GM19193 (cell line): ENCODE measurements at regions not wholly inside any gene's neighbourhood (a gene's known extent, or its start where the extent isn't known, plus 50 kb on each side); places are given as distances from the start of the nearest gene placed in this dataset.

Source experiments
- POLR2A ChIP-seq: IDR thresholded peaks from 4 replicates; pipeline ENCODE4 v1.6.1; 2011; ENCODE audit not compliant: insufficient read depth, insufficient read length; ENCODE audit errors: extremely low read depth

DNA sequence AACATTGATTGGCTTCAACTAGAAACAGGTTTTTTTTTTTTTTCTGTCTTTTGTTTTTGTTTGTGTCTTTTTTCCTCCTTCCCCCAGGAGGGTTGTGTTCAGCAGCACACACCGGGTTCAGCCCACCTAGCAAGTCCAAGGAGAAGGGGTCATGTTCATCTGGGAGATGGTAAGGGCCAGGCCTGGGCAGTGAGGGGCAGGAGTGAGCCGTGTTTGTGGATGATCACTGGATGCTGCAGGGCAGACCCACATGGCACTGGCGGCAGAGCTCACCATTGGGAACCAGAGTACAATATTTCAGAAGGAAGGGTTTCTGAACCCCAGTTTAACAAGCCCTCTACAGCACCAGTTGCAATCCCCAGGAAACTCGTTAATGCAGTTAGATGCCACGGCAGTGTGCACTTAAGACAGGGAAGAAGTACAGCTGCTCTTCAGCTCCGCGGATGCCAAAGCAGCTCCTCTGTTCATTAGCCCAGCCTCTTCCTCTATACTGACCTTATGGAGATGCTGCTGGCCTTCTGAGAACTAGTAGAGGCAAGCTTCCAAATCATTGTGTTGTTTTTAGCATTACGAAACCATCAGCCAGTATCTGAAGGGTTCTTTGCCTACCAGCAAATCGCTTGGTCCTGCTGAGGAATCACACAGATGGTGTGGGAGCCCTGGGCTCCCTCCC is 508.2 kb upstream of the WWC1 start:
- TF ChIP-seq POLR2A, result no peak

DNA sequence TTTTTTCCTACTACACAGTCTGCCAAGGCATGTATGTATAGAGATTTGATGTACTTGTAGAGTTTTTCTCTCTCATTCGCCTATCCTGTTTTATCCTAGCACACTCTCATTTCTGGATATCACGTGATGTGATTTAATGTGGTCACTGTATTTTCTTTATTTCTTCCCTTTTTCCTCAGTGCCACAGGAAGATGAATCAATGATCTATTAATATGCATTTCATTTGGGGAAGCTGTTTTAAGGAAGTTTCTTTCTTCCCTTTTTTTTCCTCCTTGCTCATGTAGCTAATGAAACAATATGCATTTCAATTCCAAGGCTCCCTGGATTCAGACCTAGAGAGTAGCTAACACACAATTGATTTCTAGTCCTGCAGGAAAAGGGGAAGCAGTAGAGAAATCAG is 506.3 kb upstream of the WWC1 start:
- no peak for TF ChIP-seq POLR2A

DNA sequence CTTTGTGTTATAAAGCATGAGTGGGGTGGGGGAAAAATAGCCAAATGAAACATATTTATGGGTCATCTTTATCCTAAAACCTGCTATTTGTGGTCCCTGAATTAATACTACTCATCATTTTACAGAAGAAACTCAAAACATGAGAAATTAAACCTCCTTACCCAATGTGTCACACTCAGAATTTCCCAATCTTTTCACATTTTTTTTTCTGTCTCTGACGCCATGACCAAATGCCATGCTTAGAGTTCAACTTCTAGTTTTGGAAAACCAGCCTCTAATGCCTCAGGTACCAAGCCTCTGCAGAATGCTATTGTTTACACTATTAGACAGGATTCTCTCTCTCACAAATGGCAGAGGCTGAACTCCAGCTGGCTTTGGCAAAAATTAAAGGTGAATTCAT is 505.5 kb upstream of the WWC1 start:
- TF ChIP-seq POLR2A, result no peak

DNA sequence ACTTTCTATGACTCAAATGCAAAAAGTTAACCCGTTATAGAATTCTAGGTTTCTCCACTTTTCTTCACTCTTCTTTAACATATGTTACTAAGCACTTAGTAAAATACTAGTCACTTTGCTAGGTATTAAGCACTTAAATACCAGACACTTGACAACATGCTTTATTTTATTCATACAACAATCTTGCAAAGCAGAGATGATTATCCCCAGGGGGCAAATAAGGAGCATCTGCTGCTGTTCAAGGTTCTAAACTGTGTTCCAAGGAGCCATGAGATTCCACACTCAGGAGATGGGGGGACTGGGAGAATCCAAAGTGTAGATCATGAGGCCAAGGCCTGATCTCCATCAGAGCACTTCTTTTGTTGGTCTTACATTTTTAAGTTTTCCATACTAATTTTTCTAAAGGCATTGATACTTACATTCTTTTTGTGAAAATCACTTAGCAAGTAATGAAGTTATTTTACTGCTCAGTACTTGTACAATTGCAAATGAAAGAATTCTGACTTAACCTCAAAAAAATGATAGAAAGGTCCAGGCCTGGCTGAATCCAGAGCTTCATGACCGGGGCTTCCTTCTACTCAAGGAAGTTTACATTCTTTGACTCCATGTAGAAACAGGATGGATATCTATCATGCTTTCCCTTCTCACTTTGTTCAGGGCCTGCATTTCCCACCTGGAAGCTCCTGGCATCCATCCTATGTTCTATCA is 504.4 kb upstream of the WWC1 start:
- TF ChIP-seq POLR2A, result no peak

DNA sequence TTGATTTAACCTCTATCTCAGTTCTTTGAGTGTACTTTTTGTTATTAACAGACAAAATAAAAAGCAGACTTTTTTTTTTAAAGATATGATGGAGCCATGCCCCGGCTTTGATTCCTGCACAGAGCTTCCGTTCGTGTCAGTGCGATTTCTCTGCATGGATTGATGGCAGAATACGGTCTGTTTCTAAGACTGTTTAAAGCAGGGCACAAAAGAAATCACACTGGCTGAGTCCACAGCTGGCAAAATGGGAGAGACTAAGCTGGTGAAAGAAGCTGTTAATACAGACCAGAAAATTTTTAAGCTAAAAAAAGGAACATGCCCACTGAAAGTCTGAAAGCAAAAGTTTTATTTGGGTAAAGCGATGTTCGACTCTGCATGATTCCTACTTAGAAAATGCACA is 501.4 kb upstream of the WWC1 start:
- TF ChIP-seq POLR2A, result no peak

DNA sequence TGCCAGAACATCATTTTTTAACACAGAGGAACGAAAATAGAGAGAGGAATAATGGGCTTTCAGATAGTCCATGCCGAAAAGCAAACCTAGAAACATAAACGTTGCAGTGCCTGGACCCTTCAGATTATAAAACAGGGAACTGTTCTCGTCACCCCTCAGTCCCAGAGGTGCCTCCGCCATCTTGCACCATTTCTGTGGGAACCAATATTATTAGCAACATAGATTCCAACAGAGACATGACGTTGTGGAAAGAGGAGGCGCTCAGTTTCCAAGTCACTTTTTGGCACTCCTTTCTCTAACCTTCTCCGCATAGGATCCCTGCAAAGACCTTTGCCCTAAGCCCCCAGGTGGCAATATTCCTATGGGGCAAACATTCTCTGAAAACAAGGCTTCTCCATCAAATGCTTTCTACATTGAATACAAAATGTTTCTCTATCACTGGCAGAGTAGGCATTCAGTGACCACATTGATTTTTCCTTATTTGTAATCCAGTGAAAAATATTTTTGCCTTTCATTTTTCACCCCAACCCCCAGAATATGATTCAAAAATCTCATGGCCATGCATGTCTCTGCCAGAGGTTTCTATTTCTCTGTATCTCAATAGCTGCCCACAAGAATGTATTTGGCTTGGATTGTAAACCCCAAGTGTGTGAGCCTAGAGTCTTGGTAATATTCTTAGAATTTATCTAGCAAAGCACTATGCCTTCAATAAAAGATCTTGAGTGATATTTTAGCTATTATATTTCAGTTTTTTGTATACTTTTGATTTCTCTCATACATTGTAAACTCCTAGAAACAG is 500.8 kb upstream of the WWC1 start:
- no peak for TF ChIP-seq POLR2A

DNA sequence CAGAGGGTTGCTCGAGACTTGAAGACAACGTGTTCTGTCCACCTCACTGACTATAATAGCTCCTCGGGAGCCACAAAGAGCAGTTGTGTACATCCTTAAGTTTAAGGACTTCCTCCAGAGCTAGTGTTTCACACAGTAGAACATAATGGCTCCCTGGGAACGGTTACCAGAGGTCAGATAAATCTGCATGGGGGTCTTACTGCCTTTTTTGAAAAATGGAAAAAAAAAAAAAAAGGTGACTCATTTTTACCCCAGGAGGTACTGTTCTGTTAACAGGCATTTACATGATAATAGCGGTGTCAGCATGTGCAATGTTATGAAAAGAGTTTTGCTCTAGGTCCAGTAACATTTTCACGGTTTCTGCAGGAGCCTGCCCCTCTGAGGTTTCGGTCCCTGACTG is 498.9 kb upstream of the WWC1 start:
- no peak for TF ChIP-seq POLR2A

DNA sequence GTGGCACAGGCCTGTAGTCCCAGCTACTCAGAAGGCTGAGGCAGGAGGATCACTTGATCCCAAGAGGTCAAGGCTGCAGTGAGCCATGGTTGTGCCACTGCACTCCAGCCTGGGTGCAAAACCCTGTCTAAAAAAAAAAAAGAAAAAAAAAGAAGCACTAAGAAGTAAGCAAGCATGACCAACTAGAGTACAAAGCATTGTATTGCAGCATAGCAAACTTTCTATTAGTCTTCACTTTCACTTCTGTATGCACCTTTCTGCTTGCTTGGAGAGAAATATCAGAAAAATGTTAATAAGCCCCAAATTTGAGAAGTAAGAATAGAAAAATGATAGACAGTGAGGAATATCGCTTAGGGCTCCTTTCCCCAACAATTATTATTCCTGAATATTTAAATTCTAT is 497.7 kb upstream of the WWC1 start:
- TF ChIP-seq POLR2A, result no peak

DNA sequence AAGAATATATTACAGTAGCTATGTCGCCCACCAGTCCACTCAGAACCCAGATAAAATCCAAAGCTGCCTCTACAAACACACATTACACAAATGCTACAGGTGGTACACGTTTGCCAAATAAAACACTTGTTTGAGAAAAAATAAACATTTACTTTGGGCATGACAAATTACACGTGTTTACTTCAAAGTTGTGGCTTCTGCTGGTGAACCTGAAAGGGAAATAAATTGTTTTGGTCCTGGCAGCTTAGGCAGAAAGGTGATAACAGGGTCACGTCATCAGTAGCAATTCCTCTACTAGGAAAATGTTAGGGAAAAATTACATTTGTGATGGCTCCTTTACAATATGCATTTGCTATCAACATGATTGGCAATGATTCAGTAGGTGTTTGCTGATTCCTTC is 497.3 kb upstream of the WWC1 start:
- no peak for TF ChIP-seq POLR2A

DNA sequence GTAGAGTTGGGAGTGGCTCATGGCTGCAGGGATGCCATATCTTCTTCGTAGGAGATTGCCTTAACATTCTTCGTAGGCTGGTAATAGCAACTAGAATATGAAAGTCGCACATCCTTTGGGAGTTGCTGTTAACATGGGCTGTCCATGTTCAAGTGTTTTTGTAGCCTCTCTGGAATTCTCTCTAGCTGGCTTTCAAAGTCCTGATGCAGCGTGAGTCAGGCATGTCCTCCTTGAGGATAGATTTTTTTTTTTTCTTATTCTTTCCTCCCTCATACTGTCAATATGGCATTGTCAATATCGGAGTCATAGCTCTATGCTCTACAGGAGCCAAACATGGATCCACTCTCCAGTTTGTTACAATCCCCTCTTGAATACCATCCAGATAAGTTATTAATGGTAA is 494.8 kb upstream of the WWC1 start:
- TF ChIP-seq POLR2A, result no peak

DNA sequence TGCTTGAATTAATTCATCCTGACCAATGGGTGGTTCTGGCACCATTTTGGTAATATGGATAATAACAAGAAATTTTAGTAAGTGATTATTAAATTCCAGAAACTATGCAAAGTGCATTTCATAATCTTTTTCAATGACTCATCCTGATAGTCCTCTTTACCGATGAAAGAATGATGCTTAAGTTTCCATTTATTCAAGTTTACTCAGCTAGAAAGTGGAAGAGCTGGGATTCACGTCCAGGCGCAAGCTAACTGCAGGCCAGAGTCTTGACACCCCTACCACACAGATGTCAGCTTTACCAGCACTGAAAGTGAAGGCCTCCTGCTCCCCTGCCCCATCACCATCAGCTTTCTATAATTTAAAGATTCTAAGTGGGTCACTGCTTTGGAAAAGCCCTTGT is 493.5 kb upstream of the WWC1 start:
- no peak for TF ChIP-seq POLR2A

DNA sequence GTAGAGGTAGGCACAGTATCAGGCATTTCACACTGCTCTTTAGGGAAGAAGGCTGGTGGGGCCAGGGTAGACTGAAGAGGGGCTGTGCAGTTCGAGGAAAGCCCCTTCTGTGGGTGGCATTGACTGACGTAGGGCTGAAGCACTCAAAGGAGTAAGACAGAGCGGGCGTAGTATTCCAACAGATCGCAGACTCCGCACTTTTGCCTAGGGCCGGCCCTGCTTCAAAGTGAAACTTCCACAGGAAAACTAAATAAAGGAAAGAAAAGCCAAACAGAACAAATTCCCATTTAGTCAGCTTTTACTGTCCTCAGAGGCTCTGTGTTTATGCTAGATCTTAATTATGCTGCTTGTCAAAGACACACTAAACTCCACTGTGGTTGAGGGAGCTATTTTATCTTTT is 493.0 kb upstream of the WWC1 start:
- no peak for TF ChIP-seq POLR2A

DNA sequence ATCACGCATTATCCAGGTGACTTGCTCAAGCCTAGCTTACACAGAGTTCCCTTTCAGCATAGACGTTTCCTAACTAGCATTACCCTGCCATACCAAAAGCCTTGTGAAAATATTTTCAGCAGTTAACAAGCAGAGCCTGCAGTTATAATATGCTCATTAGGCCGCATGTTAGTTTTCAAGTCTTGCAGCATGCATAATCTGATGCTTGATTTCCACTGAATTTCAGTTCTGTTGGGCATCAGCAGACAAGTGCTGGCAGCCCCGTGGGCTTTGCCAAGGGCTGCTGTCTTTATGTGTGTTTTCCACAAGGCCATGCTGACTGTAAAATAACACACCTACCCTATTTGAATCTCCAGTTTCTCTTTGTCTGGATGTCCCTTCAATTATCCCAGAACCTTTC is 491.0 kb upstream of the WWC1 start:
- no peak for TF ChIP-seq POLR2A

DNA sequence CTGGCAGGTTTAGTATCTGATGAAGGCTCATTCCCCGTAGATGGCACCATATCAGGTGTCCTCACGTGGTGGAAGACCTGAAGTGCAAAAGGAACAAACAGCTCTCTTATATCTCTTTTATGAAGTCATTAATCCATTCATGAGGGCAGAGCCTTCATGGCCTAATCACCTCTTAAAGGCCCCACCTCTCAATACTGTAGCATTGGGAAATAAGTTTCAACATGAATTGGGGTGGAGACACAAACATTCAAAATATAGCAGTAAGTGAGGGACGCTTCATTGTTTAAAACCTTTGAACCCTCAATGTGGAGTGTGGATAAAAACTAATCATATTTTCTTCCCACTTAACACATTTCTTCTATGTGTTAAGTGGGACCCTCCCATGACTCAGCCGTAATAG is 489.4 kb upstream of the WWC1 start:
- no peak for TF ChIP-seq POLR2A

DNA sequence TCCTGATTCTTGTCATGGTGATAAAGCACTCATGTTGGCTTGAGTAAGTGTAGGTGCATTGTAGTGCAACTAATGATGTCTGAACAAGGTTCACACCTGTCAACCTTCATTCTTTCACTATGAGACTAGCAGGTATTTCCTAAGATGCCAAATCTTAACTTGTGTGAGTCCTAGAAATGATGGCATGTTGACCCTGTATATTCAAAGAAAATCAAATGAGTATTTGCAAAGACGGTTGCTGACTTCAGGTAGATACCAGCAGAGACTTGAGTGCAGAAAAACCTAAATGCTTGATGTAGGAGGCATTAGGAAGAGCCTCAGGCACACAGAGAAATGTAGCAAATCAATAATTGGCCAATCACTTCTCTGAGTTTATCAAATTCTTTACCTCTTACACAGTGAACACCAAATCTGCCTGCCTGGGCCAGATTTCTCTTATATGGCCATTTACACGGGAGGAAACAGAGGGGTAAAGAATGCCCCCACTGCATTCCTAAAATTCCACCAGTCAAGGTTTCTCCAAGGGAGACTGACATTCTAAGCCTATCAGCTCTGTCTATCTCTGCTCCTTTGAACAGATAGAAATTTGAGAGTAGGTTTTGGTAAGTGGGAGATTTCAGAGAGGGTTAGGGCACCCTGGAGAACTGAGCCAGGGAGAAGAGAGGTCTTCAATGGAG is 488.6 kb upstream of the WWC1 start:
- no peak for TF ChIP-seq POLR2A
